Esophagus squamous epithelium (tissue), 5 donors: ENCODE measurements at regions not wholly inside any gene's neighbourhood (a gene's known extent, or its start where the extent isn't known, plus 50 kb on each side); places are given as distances from the start of the nearest gene placed in this dataset.

Experiments used
- DNase-seq: peaks from one replicate; lab custom pipeline; 2025; lab: John Stamatoyannopoulos, UW
- H3K27ac ChIP-seq, 4 donors: fragments of 200-600 bp; sonication (generic); one replicate each; pipeline ENCODE4 v1.5.1; 2016 to 2019; ENCODE audit warnings: mild to moderate bottlenecking in 1 of 4
- H3K27me3 ChIP-seq, 4 donors: fragments of 200-600 bp; sonication (generic); 1 replicate in 3 of 4; 2 replicates in 1 of 4; pipeline versions ENCODE4 v1.5.1 to v1.6.0; 2017 to 2021; ENCODE audit warnings: antibody characterized with exemption in 1 of 4
- H3K36me3 ChIP-seq, 3 donors: fragments of 200-600 bp; sonication (generic); one replicate each; pipeline ENCODE4 v1.5.1; 2016 to 2019
- H3K4me1 ChIP-seq, 3 donors: fragments of 200-600 bp; sonication (generic); one replicate each; pipeline ENCODE4 v1.5.1; 2017 to 2019
- H3K4me3 ChIP-seq, 4 donors: fragments of 200-600 bp; sonication (generic); 1 replicate in 3 of 4; 2 replicates in 1 of 4; pipeline ENCODE4 v1.5.1; 2016 to 2019; ENCODE audit warnings: mild to moderate bottlenecking in 2 of 4, moderate library complexity in 1 of 4
- H3K9me3 ChIP-seq, 3 donors: fragments of 200-600 bp; sonication (generic); one replicate each; pipeline ENCODE4 v1.5.1; 2016 to 2019
- POLR2A ChIP-seq, 4 donors: fragments of 450-650 bp; IDR thresholded peaks; one replicate each; pipeline ENCODE4 v1.6.1; 2017; ENCODE audit warnings: antibody characterized with exemption in 4 of 4, mild to moderate bottlenecking in 4 of 4, moderate library complexity in 3 of 4
- WGBS, 2 donors: methylation state at CpG; one replicate each; pipeline ENCODE4 v1.1.5; 2018; 5-methylcytosine and 5-hydroxymethylcytosine counted together
- intact Hi-C: fragments of 100-400 bp; cut with DNase I; formaldehyde crosslinking; loops from one replicate; pipeline ENCODE4 v1.15.0; 2022
- TF ChIP-seq, protein P1 (sequence below), 6 experiments: fragments of 450-650 bp in 4 of 6; fragments of 200-600 bp in 2 of 6; sonication (generic) in 2 of 6; IDR thresholded peaks; one replicate each; pipeline ENCODE4 v1.5.1; 2016 to 2019; ENCODE audit warnings: antibody characterized with exemption in 6 of 6, mild to moderate bottlenecking in 4 of 6, moderate library complexity in 4 of 6
- donor health status: DM: yes; HTN: yes; CAD: no.

- Histone ChIP-seq H3K4me1 (no peaks in the 10 kb centered on the region), H3K27me3 (no peaks in the 10 kb centered on the region), H3K36me3 (no peaks in the 10 kb centered on the region), H3K4me3 (no peak overlapping the region), H3K27ac (no peak overlapping the region), H3K9me3 (no peaks in the 10 kb centered on the region)
- 35 to 37% methylated on average over 4 of the region's 4 CpGs for WGBS, 2 donors
- DNase-seq: no peak
- TF ChIP-seq, protein P1, sequence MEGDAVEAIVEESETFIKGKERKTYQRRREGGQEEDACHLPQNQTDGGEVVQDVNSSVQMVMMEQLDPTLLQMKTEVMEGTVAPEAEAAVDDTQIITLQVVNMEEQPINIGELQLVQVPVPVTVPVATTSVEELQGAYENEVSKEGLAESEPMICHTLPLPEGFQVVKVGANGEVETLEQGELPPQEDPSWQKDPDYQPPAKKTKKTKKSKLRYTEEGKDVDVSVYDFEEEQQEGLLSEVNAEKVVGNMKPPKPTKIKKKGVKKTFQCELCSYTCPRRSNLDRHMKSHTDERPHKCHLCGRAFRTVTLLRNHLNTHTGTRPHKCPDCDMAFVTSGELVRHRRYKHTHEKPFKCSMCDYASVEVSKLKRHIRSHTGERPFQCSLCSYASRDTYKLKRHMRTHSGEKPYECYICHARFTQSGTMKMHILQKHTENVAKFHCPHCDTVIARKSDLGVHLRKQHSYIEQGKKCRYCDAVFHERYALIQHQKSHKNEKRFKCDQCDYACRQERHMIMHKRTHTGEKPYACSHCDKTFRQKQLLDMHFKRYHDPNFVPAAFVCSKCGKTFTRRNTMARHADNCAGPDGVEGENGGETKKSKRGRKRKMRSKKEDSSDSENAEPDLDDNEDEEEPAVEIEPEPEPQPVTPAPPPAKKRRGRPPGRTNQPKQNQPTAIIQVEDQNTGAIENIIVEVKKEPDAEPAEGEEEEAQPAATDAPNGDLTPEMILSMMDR (IDR thresholded peaks at IDR 0.05): no peak
- TF ChIP-seq POLR2A (IDR thresholded peaks at IDR 0.05): no peak
- intact Hi-C loops: no loop called here
These were observed 328.5 kb upstream of the GOLIM4 start for GRCh38 chr3:168424059-168424734.

DNA sequence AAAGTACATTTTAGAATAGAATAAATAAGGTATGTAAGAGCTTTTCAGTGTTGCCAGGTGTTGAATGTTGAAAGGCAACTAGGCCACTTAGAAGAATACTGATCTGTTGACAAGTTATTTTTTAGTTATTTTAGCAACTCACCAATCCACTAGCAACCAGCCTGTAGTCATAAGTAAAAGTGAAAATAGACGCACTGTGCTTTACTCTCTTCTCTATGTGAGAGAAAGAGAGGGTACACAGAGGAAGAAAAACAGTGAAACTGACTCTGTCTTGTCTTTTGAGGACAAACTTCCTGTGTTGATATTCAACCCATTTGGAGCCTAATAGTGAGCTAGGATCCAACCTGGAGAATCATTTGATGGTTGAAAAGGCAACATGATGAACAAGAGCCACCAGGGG is 327.1 kb upstream of the GOLIM4 start:
- 55 to 82% methylated on average over 1 of the region's 1 CpG for WGBS, 2 donors
- intact Hi-C loops: no loop called here
- H3K27me3 ChIP-seq: no peaks in the 10 kb centered on the region
- no peak for DNase-seq
- no peak overlapping the region for H3K4me3 ChIP-seq
- H3K9me3 ChIP-seq: no peaks in the 10 kb centered on the region
- H3K4me1 ChIP-seq: no peaks in the 10 kb centered on the region
- H3K27ac ChIP-seq: no peak overlapping the region
- H3K36me3 ChIP-seq: no peaks in the 10 kb centered on the region
- TF ChIP-seq, protein P1 (IDR thresholded peaks at IDR 0.05): no peak
- TF ChIP-seq POLR2A (IDR thresholded peaks at IDR 0.05): no peak

GRCh38 chr3:168419091-168419490 is 323.4 kb upstream of the GOLIM4 start:
- intact Hi-C loops: no loop called here
- H3K4me3 ChIP-seq: no peak overlapping the region
- no peaks in the 10 kb centered on the region for H3K36me3 ChIP-seq
- WGBS, 2 donors: 72 to 74% methylated on average over 2 of the region's 2 CpGs
- no peak for DNase-seq
- no peak for TF ChIP-seq POLR2A (IDR thresholded peaks at IDR 0.05)
- TF ChIP-seq, protein P1 (IDR thresholded peaks at IDR 0.05): no peak
- H3K4me1 ChIP-seq: no peaks in the 10 kb centered on the region
- H3K9me3 ChIP-seq: no peaks in the 10 kb centered on the region
- no peaks in the 10 kb centered on the region for H3K27me3 ChIP-seq
- no peak overlapping the region for H3K27ac ChIP-seq

DNA sequence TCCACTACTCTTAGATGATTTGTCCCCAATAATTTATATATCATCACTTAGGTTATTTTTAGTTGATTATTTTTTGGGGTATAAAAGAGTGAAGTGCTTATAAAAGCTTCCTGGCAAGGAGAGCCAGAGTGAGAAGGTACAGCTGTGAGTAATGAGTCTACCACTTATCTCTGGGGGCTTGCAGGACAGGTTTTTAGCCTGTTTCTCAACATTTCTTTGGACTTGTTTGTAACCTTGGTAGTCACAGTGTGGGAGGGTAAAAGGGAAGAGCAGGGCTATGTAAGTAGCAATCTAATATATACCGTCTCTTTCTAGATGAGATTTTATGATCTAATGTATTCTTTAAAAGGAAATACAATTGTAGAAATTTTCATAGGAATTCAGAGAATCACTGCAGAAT is 321.3 kb upstream of the GOLIM4 start:
- TF ChIP-seq, protein P1 (IDR thresholded peaks at IDR 0.05): no peak
- TF ChIP-seq POLR2A (IDR thresholded peaks at IDR 0.05): no peak
- no peak for DNase-seq
- Histone ChIP-seq H3K4me1 (no peaks in the 10 kb centered on the region), H3K36me3 (no peaks in the 10 kb centered on the region), H3K9me3 (no peaks in the 10 kb centered on the region), H3K4me3 (no peak overlapping the region), H3K27me3 (no peaks in the 10 kb centered on the region), H3K27ac (no peak overlapping the region)
- intact Hi-C loops: no loop called here
- WGBS, 2 donors: 46 to 60% methylated on average over 1 of the region's 1 CpG

GRCh38 chr3:168416446-168416845 is 320.7 kb upstream of the GOLIM4 start:
- WGBS, 2 donors: 77 to 80% methylated on average over 6 of the region's 6 CpGs

More at GRCh38 chr3:168416446-168416845, 320.7 kb upstream of the GOLIM4 start:
- no peak overlapping the region for H3K27ac ChIP-seq
- no peaks in the 10 kb centered on the region for H3K4me1 ChIP-seq
- no peak overlapping the region for H3K4me3 ChIP-seq
- no peak for DNase-seq
- H3K9me3 ChIP-seq: no peaks in the 10 kb centered on the region
- no peak for TF ChIP-seq POLR2A (IDR thresholded peaks at IDR 0.05)
- TF ChIP-seq, protein P1 (IDR thresholded peaks at IDR 0.05): no peak
- H3K27me3 ChIP-seq: no peaks in the 10 kb centered on the region
- H3K36me3 ChIP-seq: no peaks in the 10 kb centered on the region
- intact Hi-C loops: no loop called here
